Left lung (tissue), 4 donors: ENCODE measurements at regions not wholly inside any gene's neighbourhood (a gene's known extent, or its start where the extent isn't known, plus 50 kb on each side); places are given as distances from the start of the nearest gene placed in this dataset.
"Not testable (repeated sequence)": the region's sequence is repeated elsewhere in the genome, so short reads cannot be mapped to it uniquely, and the experiment has no call there.

Experiments
- ATAC-seq: fragments of 200-7000 bp; cut with Tn5 transposase; one replicate; pipeline ENCODE4 v1.9.1; 2020; ENCODE audit warnings: moderate library complexity
- DNase-seq, 4 donors: peaks; one replicate each; pipeline ENCODE4 v3.0.0-alpha.2; 2013 to 2020
- H3K27ac ChIP-seq, 2 donors: fragments of 200-600 bp; sonication (generic) in 1 of 2; one replicate each; pipeline versions ENCODE4 v1.5.0 to v1.8.0; 2020 to 2021
- H3K27me3 ChIP-seq, 2 donors: fragments of 200-600 bp; sonication (generic) in 1 of 2; one replicate each; pipeline versions ENCODE4 v1.5.0 to v1.8.0; 2020 to 2021
- H3K36me3 ChIP-seq, 2 donors: fragments of 200-600 bp; sonication (generic) in 1 of 2; one replicate each; pipeline versions ENCODE4 v1.5.0 to v1.8.0; 2020 to 2021
- H3K4me1 ChIP-seq, 2 donors: fragments of 200-600 bp; one replicate each; pipeline ENCODE4 v1.8.0; 2021
- H3K4me3 ChIP-seq, 2 donors: fragments of 200-600 bp; sonication (generic) in 1 of 2; one replicate each; pipeline versions ENCODE4 v1.5.0 to v1.8.0; 2020 to 2021; ENCODE audit warnings: mild to moderate bottlenecking in 1 of 2
- H3K9me3 ChIP-seq, 2 donors: fragments of 200-600 bp; sonication (generic) in 1 of 2; one replicate each; pipeline versions ENCODE4 v1.5.0 to v1.8.0; 2020 to 2021
- intact Hi-C, 2 donors: fragments of 100-400 bp; cut with DNase I; formaldehyde crosslinking; loops; one replicate each; pipeline versions ENCODE4 v1.11.2 to v1.14.2; 2022
- TF ChIP-seq, protein P1 (sequence below), 2 donors: fragments of 200-600 bp; sonication (generic) in 1 of 2; IDR thresholded peaks; one replicate each; pipeline versions ENCODE4 v1.5.0 to v1.8.0; 2021; ENCODE audit warnings: antibody characterized with exemption in 2 of 2
- donor health status: DM: no; HTN: yes; CAD: no.
- donor health status: DM: no; HTN: no; CAD: no.

GRCh38 chr7:131826960-131827359 lies 270.5 kb upstream of the PODXL start:
- intact Hi-C loops = no loop called here
- TF ChIP-seq, protein P1, sequence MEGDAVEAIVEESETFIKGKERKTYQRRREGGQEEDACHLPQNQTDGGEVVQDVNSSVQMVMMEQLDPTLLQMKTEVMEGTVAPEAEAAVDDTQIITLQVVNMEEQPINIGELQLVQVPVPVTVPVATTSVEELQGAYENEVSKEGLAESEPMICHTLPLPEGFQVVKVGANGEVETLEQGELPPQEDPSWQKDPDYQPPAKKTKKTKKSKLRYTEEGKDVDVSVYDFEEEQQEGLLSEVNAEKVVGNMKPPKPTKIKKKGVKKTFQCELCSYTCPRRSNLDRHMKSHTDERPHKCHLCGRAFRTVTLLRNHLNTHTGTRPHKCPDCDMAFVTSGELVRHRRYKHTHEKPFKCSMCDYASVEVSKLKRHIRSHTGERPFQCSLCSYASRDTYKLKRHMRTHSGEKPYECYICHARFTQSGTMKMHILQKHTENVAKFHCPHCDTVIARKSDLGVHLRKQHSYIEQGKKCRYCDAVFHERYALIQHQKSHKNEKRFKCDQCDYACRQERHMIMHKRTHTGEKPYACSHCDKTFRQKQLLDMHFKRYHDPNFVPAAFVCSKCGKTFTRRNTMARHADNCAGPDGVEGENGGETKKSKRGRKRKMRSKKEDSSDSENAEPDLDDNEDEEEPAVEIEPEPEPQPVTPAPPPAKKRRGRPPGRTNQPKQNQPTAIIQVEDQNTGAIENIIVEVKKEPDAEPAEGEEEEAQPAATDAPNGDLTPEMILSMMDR (IDR thresholded peaks at IDR 0.05) = no peak
- H3K4me1 ChIP-seq = no peaks in the 10 kb centered on the region
- no peaks in the 10 kb centered on the region for H3K36me3 ChIP-seq
- ATAC-seq = no peak
- peaks cover 4 to 27% of the 10 kb centered on the region in 2 donors for H3K27me3 ChIP-seq
- DNase-seq = no peak
- H3K4me3 ChIP-seq = no peak overlapping the region
- H3K9me3 ChIP-seq = peaks cover 0 to 3% of the 10 kb centered on the region in 2 donors
- no peak overlapping the region for H3K27ac ChIP-seq

- DNase-seq, ATAC-seq, H3K9me3 ChIP-seq, H3K4me3 ChIP-seq, H3K36me3 ChIP-seq, H3K27ac ChIP-seq, intact Hi-C loops, H3K27me3 ChIP-seq, H3K4me1 ChIP-seq: not testable (repeated sequence)
These were observed 267.6 kb upstream of the PODXL start for GRCh38 chr7:131823961-131824440.

- no peak for ATAC-seq
- DNase-seq = no peak
- Histone ChIP-seq H3K36me3 (no peaks in the 10 kb centered on the region), H3K27ac (no peak overlapping the region), H3K4me3 (no peak overlapping the region), H3K27me3 (no peaks in the 10 kb centered on the region), H3K4me1 (no peaks in the 10 kb centered on the region), H3K9me3 (no peaks in the 10 kb centered on the region)
- TF ChIP-seq, protein P1 (IDR thresholded peaks at IDR 0.05) = no peak
- intact Hi-C loops = no loop called here
These were observed 263.5 kb upstream of the PODXL start for GRCh38 chr7:131819891-131820290.

DNA sequence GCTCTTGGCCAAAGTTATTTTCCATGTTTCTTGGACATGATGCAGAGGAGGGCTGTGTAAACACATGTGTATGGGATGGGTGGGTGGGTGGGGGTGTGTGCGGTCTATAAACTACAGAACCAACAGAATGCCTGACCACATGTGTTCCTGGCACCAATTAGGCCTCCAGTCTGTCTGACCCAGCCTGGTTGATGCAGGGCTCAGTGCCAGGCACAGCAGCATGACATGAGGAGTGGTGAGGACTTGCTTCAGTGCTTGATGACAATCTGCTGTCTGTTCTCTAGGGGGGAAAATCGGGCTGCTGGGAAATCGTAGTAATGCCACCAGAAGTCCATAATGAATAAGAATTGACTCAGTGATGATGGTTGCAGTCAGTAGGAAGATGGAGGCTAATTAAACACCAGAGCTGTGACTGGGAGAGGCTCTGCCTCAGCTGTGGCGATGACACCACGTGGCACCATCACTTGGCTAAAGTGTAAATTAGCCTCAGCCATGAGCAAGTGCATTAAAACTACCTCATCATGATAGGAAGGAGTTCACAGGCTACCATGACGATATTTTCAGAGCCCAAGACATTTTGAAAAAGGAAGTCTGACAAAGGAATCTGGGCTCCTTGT lies 260.1 kb upstream of the PODXL start:
- Histone ChIP-seq H3K9me3 (no peaks in the 10 kb centered on the region), H3K4me3 (no peak overlapping the region), H3K36me3 (no peaks in the 10 kb centered on the region), H3K27me3 (no peaks in the 10 kb centered on the region), H3K4me1 (no peaks in the 10 kb centered on the region), H3K27ac (no peak overlapping the region)
- TF ChIP-seq, protein P1 (IDR thresholded peaks at IDR 0.05) = no peak
- no peak for ATAC-seq
- DNase-seq = no peak
- intact Hi-C loops = no loop called here

GRCh38 chr7:131808736-131809135 lies 252.3 kb upstream of the PODXL start:
- no peaks in the 10 kb centered on the region for H3K36me3 ChIP-seq
- no peak overlapping the region for H3K27ac ChIP-seq
- intact Hi-C loops = no loop called here
- no peak for DNase-seq
- H3K4me1 ChIP-seq = no peaks in the 10 kb centered on the region
- no peak overlapping the region for H3K4me3 ChIP-seq
- ATAC-seq = no peak
- TF ChIP-seq, protein P1 (IDR thresholded peaks at IDR 0.05) = no peak
- H3K27me3 ChIP-seq = no peaks in the 10 kb centered on the region
- no peaks in the 10 kb centered on the region for H3K9me3 ChIP-seq

GRCh38 chr7:131808156-131808555 lies 251.7 kb upstream of the PODXL start:
- DNase-seq, H3K9me3 ChIP-seq, ATAC-seq, H3K4me3 ChIP-seq, H3K36me3 ChIP-seq, H3K4me1 ChIP-seq, H3K27me3 ChIP-seq, H3K27ac ChIP-seq, intact Hi-C loops: not testable (repeated sequence)
